ENCODE measurements at regions not wholly inside any gene's neighbourhood (a gene's known extent, or its start where the extent isn't known, plus 50 kb on each side); places are given as distances from the start of the nearest gene placed in this dataset.

- no peak for DNase-seq (ENCODE audit: low read depth, low spot score)
Measured at GRCh38 chr18:27276886-27277285, 91.8 kb upstream of the CHST9 start.

- DNase-seq (ENCODE audit: low read depth, low spot score), result no peak
Measured at GRCh38 chr18:27276479-27276878, 91.4 kb upstream of the CHST9 start.

GRCh38 chr18:27274901-27275300 lies 89.8 kb upstream of the CHST9 start:
- DNase-seq (ENCODE audit: low read depth, low spot score), result no peak

- no peak for DNase-seq (ENCODE audit: low read depth, low spot score)
Measured at GRCh38 chr18:27270508-27270907, 85.4 kb upstream of the CHST9 start.

- DNase-seq (ENCODE audit: low read depth, low spot score), result no peak
Measured at GRCh38 chr18:27263369-27263768, 78.3 kb upstream of the CHST9 start.

- DNase-seq (ENCODE audit: low read depth, low spot score), result no peak
Measured at GRCh38 chr18:27261769-27262549, 76.9 kb upstream of the CHST9 start.

- no peak for DNase-seq (ENCODE audit: low read depth, low spot score)
Measured at GRCh38 chr18:27253571-27253970, 68.5 kb upstream of the CHST9 start.

- no peak for DNase-seq (ENCODE audit: low read depth, low spot score)
Measured at GRCh38 chr18:27250471-27250870, 65.4 kb upstream of the CHST9 start.

GRCh38 chr18:27249933-27250332 lies 64.8 kb upstream of the CHST9 start:
- DNase-seq (ENCODE audit: low read depth, low spot score), result no peak

GRCh38 chr18:27244259-27244658 lies 59.2 kb upstream of the CHST9 start:
- DNase-seq (ENCODE audit: low read depth, low spot score), result no peak

GRCh38 chr18:27242392-27243047 lies 57.4 kb upstream of the CHST9 start:
- DNase-seq (ENCODE audit: low read depth, low spot score), result no peak

- no peak for DNase-seq (ENCODE audit: low read depth, low spot score)
Measured at GRCh38 chr18:27240383-27240782, 55.3 kb upstream of the CHST9 start.

- DNase-seq (ENCODE audit: low read depth, low spot score), result no peak
Measured at GRCh38 chr18:27239669-27240068, 54.6 kb upstream of the CHST9 start.

- DNase-seq (ENCODE audit: low read depth, low spot score), result no peak
Measured at GRCh38 chr18:27235218-27235870, 50.2 kb upstream of the CHST9 start.
